ENCODE measurements at regions not wholly inside any gene's neighbourhood (a gene's known extent, or its start where the extent isn't known, plus 50 kb on each side); places are given as distances from the start of the nearest gene placed in this dataset.

- Histone ChIP-seq H2AFZ (ENCODE audit: low read length) (no peak overlapping the region), H4K91ac (ENCODE audit: insufficient read length, low read depth, low read length) (no peak overlapping the region), H4K20me1 (ENCODE audit: control insufficient read depth, insufficient read depth, insufficient read length) (no peaks in the 10 kb centered on the region), H3K14ac (ENCODE audit: insufficient read depth, low read length) (no peak overlapping the region), H3K4me2 (ENCODE audit: insufficient read depth, insufficient read length, low read length) (no peak overlapping the region), H3K27me3 (ENCODE audit: insufficient read depth, low read length) (no peaks in the 10 kb centered on the region), H3K18ac (ENCODE audit: insufficient read length, low read depth, low read length) (no peak overlapping the region), H3K9ac (ENCODE audit: extremely low read depth, insufficient read length, low read length) (no peak overlapping the region), H3K9me3 (ENCODE audit: control insufficient read depth, low read depth, low read length) (no peaks in the 10 kb centered on the region), H4K8ac (replicated peaks; ENCODE audit: insufficient read length, low read depth, low read length) (no peak overlapping the region), H3K79me1 (ENCODE audit: insufficient read depth, low read depth, low read length, poor library complexity, severe bottlenecking) (no peaks in the 10 kb centered on the region), H3K23ac (ENCODE audit: insufficient read length, low read depth, low read length) (no peak overlapping the region), H4K5ac (ENCODE audit: insufficient read length, low read depth, low read length) (no peak overlapping the region), H3K4ac (ENCODE audit: low read depth, low read length) (no peak overlapping the region), H2BK5ac (ENCODE audit: insufficient read length, low read length) (no peak overlapping the region), H3K23me2 (ENCODE audit: insufficient read length, low read depth, low read length, poor library complexity, severe bottlenecking) (no peaks in the 10 kb centered on the region), H3T11ph (ENCODE audit: low read length) (no peak overlapping the region), H2BK12ac (ENCODE audit: insufficient read length, low read depth, low read length) (no peak overlapping the region), H2BK120ac (ENCODE audit: low read depth, low read length, poor library complexity, severe bottlenecking) (no peak overlapping the region), H2AK5ac (ENCODE audit: insufficient read length, low read length) (no peak overlapping the region), H3K79me2 (ENCODE audit: insufficient read depth, low read length) (no peaks in the 10 kb centered on the region), H3K27ac (ENCODE audit: insufficient read length, low read depth, low read length) (no peak overlapping the region), H2BK15ac (ENCODE audit: low read depth, low read length) (no peak overlapping the region), H3K56ac (ENCODE audit: insufficient read length, low read depth, low read length) (no peak overlapping the region), H3K4me1 (ENCODE audit: insufficient read depth, low read length) (no peaks in the 10 kb centered on the region), H2BK20ac (ENCODE audit: low read depth, low read length, poor library complexity, severe bottlenecking) (no peak overlapping the region)
- Mint-ChIP-seq H3K4me3 (no peak overlapping the region), H3K4me1 (peaks cover 4 to 9% of the 10 kb centered on the region in 2 experiments; a peak in 2 of 4 replicates), H3K9me3 (no peaks in the 10 kb centered on the region), H3K27me3 (ENCODE audit: low read depth) (no peaks in the 10 kb centered on the region), H3K36me3 (ENCODE audit: insufficient read depth in 1 of 3, low read depth in 3 of 3) (no peaks in the 10 kb centered on the region), H3K27ac (no peak overlapping the region)
- WGBS (ENCODE audit: extremely low coverage, insufficient read length, low lambda C conversion rate) = no CpG with 5 or more reads among the region's 2 CpGs
- no peak for TF ChIP-seq CTCF (conservative IDR thresholded peaks at IDR 0.05)
- DNase-seq = no peak
Measured at GRCh38 chr7:19336836-19337383, 191.7 kb upstream of the FERD3L start.
